GM23338 (cell line): ENCODE measurements at regions not wholly inside any gene's neighbourhood (a gene's known extent, or its start where the extent isn't known, plus 50 kb on each side); places are given as distances from the start of the nearest gene placed in this dataset.
A peak's percentile ranks its signal among the peaks of the same experiment; 100 is the strongest.

ENCODE experiments used
- ATAC-seq: fragments of 200-7000 bp; cut with Tn5 transposase; 3 replicates; pipeline ENCODE4 v1.9.1; 2020
- DNase-seq: peaks from one replicate; pipeline ENCODE4 v3.0.0-alpha.2; 2015; ENCODE audit warnings: low spot score
- H2AFZ ChIP-seq: fragments of 200-600 bp; sonication (generic); 2 replicates; pipeline ENCODE4 v1.8.0; 2016; ENCODE audit warnings: antibody characterized with exemption, mild to moderate bottlenecking, moderate library complexity
- H3F3A ChIP-seq: fragments of 200-600 bp; sonication (generic); replicated peaks from 2 replicates; pipeline ENCODE4 v1.8.0; 2017; ENCODE audit warnings: antibody characterized with exemption, mixed run types, low read depth
- H3K27ac ChIP-seq: fragments of 200-600 bp; sonication (generic); 2 replicates; pipeline ENCODE4 v1.6.1; 2016; ENCODE audit warnings: low read depth
- H3K27me3 ChIP-seq: fragments of 200-600 bp; sonication (generic); 2 replicates; pipeline ENCODE4 v1.8.0; 2016; ENCODE audit warnings: mild to moderate bottlenecking, mixed run types, moderate library complexity; ENCODE audit not compliant: insufficient read depth
- H3K36me3 ChIP-seq: fragments of 200-600 bp; sonication (generic); 2 replicates; pipeline ENCODE4 v1.8.0; 2016; ENCODE audit warnings: mild to moderate bottlenecking; ENCODE audit not compliant: insufficient read depth
- H3K4me1 ChIP-seq: fragments of 200-600 bp; sonication (generic); 2 replicates; pipeline ENCODE4 v1.8.0; 2016; ENCODE audit warnings: mild to moderate bottlenecking, moderate library complexity; ENCODE audit not compliant: insufficient read depth
- H3K4me2 ChIP-seq: fragments of 200-600 bp; sonication (generic); 2 replicates; pipeline ENCODE4 v1.7.1; 2017; ENCODE audit warnings: mixed run types
- H3K4me3 ChIP-seq: fragments of 200-600 bp; sonication (generic); 2 replicates; pipeline ENCODE4 v1.6.1; 2016; ENCODE audit warnings: mixed run types
- H3K79me2 ChIP-seq: fragments of 200-600 bp; sonication (generic); replicated peaks from 2 replicates; pipeline ENCODE4 v1.8.0; 2017; ENCODE audit warnings: mild to moderate bottlenecking; ENCODE audit not compliant: insufficient read depth
- H3K9me2 ChIP-seq: fragments of 200-600 bp; sonication (generic); 2 replicates; pipeline ENCODE4 v1.8.0; 2017; ENCODE audit not compliant: insufficient read depth
- H4K20me1 ChIP-seq: fragments of 200-600 bp; sonication (generic); replicated peaks from 2 replicates; pipeline ENCODE4 v1.8.0; 2017; ENCODE audit warnings: mild to moderate bottlenecking; ENCODE audit not compliant: insufficient read depth
- H3K27ac Mint-ChIP-seq: 2 replicates; pipeline ENCODE4 v1.8.0; 2020; ENCODE audit warnings: inconsistent platforms, mild to moderate bottlenecking, moderate library complexity, mixed read lengths
- H3K27me3 Mint-ChIP-seq: 3 replicates; pipeline ENCODE4 v1.8.0; 2022; ENCODE audit warnings: low read depth, mild to moderate bottlenecking, moderate library complexity, mixed read lengths, inconsistent platforms; ENCODE audit not compliant: insufficient read depth, poor library complexity
- H3K36me3 Mint-ChIP-seq: 3 replicates; pipeline ENCODE4 v1.8.0; 2021; ENCODE audit warnings: low read depth, mild to moderate bottlenecking, inconsistent platforms, moderate library complexity, mixed read lengths
- H3K4me1 Mint-ChIP-seq: 3 replicates; pipeline ENCODE4 v1.8.0; 2020; ENCODE audit warnings: mild to moderate bottlenecking, inconsistent platforms, mixed read lengths
- H3K4me3 Mint-ChIP-seq: 3 replicates; pipeline ENCODE4 v1.8.0; 2021; ENCODE audit warnings: moderate library complexity, mild to moderate bottlenecking, inconsistent platforms, mixed read lengths
- H3K9me3 Mint-ChIP-seq: 3 replicates; pipeline ENCODE4 v1.8.0; 2020; ENCODE audit warnings: moderate library complexity, mild to moderate bottlenecking, inconsistent platforms, mixed read lengths
- CREB1 ChIP-seq: fragments of 250-450 bp; sonication (Bioruptor Pico); IDR thresholded peaks from 2 replicates; pipeline ENCODE4 v1.5.0; 2020; ENCODE audit warnings: low read depth, mild to moderate bottlenecking, moderate library complexity
- EZH2 ChIP-seq: fragments of 200-600 bp; sonication (generic); IDR thresholded peaks from one replicate; pipeline ENCODE4 v1.8.0; 2017; ENCODE audit warnings: antibody characterized with exemption, mild to moderate bottlenecking, low read depth; ENCODE audit not compliant: unreplicated experiment
- EZH2phosphoT487 ChIP-seq: fragments of 200-600 bp; sonication (generic); IDR thresholded peaks from one replicate; pipeline ENCODE4 v1.8.1; 2018; ENCODE audit warnings: antibody characterized with exemption; ENCODE audit not compliant: unreplicated experiment
- JUNB ChIP-seq: IDR thresholded peaks from one replicate; pipeline ENCODE4 v1.6.1; 2016; ENCODE audit warnings: antibody characterized with exemption; ENCODE audit not compliant: unreplicated experiment
- NANOG ChIP-seq: IDR thresholded peaks from 2 replicates; pipeline ENCODE4 v1.6.1; 2016; ENCODE audit warnings: antibody characterized with exemption, borderline replicate concordance
- POLR2AphosphoS5 ChIP-seq: IDR thresholded peaks from 2 replicates; pipeline ENCODE4 v1.6.1; 2016; ENCODE audit warnings: antibody characterized with exemption, low read depth
- STAT1 ChIP-seq: IDR thresholded peaks from one replicate; pipeline ENCODE4 v1.6.1; 2016; ENCODE audit warnings: antibody characterized with exemption; ENCODE audit not compliant: unreplicated experiment
- ZNF114 ChIP-seq: fragments of 250-450 bp; sonication (Bioruptor Pico); IDR thresholded peaks from 2 replicates; pipeline ENCODE4 v1.5.0; 2020; ENCODE audit warnings: mild to moderate bottlenecking, moderate library complexity
- ZNF331 ChIP-seq: fragments of 250-450 bp; sonication (Bioruptor Pico); IDR thresholded peaks from 2 replicates; pipeline ENCODE4 v1.5.0; 2020; ENCODE audit warnings: low read depth, mild to moderate bottlenecking, moderate library complexity
- TF ChIP-seq, protein P1 (sequence below): IDR thresholded peaks from one replicate; pipeline ENCODE4 v1.6.1; 2018; ENCODE audit warnings: antibody characterized with exemption; ENCODE audit not compliant: unreplicated experiment
- TF ChIP-seq, protein P2 (sequence below): IDR thresholded peaks from 2 replicates; pipeline ENCODE4 v1.6.1; 2016; ENCODE audit warnings: antibody characterized with exemption
- TF ChIP-seq, protein P3 (sequence below): fragments of 250-450 bp; sonication (Bioruptor Pico); IDR thresholded peaks from 2 replicates; pipeline ENCODE4 v1.5.0; 2020; ENCODE audit warnings: mild to moderate bottlenecking, moderate library complexity
- TF ChIP-seq, protein P4 (sequence below), 2 experiments: fragments of 200-600 bp in 1 of 2; sonication (generic) in 1 of 2; conservative IDR thresholded peaks; 2 replicates each; pipeline versions ENCODE4 v1.5.1 to v1.6.1; 2016 to 2017; ENCODE audit warnings: antibody characterized with exemption in 2 of 2, low read depth in 2 of 2, mild to moderate bottlenecking in 2 of 2, moderate library complexity in 1 of 2

DNA sequence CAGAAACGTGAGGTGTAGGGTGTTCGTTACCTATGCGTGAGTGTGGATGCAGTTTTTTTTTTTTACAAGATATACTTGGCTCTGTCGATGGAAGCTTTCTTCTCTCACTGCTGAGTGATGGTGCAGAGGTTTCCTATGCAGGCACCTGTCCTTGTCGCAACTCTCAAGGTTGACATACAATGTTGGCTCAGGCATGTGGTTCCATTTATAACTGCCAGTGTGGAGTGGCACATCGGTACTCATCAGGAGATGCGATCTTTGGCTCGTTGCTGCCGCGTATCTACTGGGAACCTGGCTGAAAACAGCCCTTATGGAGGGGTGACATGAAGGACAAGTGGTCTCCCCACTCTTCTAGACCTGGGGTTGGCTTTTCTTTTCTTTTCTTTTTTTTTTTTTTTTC, 109.0 kb downstream of the ZNF664 start:
- H3K4me3 Mint-ChIP-seq = no peak overlapping the region
- DNase-seq (no peak), ATAC-seq (no peak)
- no peak overlapping the region for H3K4me3 ChIP-seq
- H3K4me2 ChIP-seq = no peak overlapping the region
- no peaks in the 10 kb centered on the region for H4K20me1 ChIP-seq
- TF ChIP-seq, protein P1, sequence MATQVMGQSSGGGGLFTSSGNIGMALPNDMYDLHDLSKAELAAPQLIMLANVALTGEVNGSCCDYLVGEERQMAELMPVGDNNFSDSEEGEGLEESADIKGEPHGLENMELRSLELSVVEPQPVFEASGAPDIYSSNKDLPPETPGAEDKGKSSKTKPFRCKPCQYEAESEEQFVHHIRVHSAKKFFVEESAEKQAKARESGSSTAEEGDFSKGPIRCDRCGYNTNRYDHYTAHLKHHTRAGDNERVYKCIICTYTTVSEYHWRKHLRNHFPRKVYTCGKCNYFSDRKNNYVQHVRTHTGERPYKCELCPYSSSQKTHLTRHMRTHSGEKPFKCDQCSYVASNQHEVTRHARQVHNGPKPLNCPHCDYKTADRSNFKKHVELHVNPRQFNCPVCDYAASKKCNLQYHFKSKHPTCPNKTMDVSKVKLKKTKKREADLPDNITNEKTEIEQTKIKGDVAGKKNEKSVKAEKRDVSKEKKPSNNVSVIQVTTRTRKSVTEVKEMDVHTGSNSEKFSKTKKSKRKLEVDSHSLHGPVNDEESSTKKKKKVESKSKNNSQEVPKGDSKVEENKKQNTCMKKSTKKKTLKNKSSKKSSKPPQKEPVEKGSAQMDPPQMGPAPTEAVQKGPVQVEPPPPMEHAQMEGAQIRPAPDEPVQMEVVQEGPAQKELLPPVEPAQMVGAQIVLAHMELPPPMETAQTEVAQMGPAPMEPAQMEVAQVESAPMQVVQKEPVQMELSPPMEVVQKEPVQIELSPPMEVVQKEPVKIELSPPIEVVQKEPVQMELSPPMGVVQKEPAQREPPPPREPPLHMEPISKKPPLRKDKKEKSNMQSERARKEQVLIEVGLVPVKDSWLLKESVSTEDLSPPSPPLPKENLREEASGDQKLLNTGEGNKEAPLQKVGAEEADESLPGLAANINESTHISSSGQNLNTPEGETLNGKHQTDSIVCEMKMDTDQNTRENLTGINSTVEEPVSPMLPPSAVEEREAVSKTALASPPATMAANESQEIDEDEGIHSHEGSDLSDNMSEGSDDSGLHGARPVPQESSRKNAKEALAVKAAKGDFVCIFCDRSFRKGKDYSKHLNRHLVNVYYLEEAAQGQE = no peak
- TF ChIP-seq STAT1 (no peak), JUNB (no peak), ZNF114 (no peak), NANOG (no peak), CREB1 (CRISPR knock-in tag) (no peak), EZH2 (no peak), EZH2phosphoT487 (no peak), ZNF331 (CRISPR knock-in tag) (no peak), POLR2AphosphoS5 (no peak)
- TF ChIP-seq, protein P2, sequence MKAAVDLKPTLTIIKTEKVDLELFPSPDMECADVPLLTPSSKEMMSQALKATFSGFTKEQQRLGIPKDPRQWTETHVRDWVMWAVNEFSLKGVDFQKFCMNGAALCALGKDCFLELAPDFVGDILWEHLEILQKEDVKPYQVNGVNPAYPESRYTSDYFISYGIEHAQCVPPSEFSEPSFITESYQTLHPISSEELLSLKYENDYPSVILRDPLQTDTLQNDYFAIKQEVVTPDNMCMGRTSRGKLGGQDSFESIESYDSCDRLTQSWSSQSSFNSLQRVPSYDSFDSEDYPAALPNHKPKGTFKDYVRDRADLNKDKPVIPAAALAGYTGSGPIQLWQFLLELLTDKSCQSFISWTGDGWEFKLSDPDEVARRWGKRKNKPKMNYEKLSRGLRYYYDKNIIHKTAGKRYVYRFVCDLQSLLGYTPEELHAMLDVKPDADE = no peak
- TF ChIP-seq, protein P3, sequence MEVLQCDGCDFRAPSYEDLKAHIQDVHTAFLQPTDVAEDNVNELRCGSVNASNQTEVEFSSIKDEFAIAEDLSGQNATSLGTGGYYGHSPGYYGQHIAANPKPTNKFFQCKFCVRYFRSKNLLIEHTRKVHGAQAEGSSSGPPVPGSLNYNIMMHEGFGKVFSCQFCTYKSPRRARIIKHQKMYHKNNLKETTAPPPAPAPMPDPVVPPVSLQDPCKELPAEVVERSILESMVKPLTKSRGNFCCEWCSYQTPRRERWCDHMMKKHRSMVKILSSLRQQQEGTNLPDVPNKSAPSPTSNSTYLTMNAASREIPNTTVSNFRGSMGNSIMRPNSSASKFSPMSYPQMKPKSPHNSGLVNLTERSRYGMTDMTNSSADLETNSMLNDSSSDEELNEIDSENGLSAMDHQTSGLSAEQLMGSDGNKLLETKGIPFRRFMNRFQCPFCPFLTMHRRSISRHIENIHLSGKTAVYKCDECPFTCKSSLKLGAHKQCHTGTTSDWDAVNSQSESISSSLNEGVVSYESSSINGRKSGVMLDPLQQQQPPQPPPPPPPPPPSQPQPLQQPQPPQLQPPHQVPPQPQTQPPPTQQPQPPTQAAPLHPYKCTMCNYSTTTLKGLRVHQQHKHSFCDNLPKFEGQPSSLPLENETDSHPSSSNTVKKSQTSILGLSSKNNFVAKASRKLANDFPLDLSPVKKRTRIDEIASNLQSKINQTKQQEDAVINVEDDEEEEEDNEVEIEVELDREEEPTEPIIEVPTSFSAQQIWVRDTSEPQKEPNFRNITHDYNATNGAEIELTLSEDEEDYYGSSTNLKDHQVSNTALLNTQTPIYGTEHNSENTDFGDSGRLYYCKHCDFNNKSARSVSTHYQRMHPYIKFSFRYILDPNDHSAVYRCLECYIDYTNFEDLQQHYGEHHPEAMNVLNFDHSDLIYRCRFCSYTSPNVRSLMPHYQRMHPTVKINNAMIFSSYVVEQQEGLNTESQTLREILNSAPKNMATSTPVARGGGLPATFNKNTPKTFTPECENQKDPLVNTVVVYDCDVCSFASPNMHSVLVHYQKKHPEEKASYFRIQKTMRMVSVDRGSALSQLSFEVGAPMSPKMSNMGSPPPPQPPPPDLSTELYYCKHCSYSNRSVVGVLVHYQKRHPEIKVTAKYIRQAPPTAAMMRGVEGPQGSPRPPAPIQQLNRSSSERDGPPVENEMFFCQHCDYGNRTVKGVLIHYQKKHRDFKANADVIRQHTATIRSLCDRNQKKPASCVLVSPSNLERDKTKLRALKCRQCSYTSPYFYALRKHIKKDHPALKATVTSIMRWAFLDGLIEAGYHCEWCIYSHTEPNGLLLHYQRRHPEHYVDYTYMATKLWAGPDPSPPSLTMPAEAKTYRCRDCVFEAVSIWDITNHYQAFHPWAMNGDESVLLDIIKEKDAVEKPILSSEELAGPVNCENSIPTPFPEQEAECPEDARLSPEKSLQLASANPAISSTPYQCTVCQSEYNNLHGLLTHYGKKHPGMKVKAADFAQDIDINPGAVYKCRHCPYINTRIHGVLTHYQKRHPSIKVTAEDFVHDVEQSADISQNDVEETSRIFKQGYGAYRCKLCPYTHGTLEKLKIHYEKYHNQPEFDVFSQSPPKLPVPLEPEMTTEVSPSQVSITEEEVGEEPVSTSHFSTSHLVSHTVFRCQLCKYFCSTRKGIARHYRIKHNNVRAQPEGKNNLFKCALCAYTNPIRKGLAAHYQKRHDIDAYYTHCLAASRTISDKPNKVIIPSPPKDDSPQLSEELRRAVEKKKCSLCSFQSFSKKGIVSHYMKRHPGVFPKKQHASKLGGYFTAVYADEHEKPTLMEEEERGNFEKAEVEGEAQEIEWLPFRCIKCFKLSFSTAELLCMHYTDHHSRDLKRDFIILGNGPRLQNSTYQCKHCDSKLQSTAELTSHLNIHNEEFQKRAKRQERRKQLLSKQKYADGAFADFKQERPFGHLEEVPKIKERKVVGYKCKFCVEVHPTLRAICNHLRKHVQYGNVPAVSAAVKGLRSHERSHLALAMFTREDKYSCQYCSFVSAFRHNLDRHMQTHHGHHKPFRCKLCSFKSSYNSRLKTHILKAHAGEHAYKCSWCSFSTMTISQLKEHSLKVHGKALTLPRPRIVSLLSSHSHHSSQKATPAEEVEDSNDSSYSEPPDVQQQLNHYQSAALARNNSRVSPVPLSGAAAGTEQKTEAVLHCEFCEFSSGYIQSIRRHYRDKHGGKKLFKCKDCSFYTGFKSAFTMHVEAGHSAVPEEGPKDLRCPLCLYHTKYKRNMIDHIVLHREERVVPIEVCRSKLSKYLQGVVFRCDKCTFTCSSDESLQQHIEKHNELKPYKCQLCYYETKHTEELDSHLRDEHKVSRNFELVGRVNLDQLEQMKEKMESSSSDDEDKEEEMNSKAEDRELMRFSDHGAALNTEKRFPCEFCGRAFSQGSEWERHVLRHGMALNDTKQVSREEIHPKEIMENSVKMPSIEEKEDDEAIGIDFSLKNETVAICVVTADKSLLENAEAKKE (CRISPR knock-in tag) = no peak
- TF ChIP-seq, protein P4, sequence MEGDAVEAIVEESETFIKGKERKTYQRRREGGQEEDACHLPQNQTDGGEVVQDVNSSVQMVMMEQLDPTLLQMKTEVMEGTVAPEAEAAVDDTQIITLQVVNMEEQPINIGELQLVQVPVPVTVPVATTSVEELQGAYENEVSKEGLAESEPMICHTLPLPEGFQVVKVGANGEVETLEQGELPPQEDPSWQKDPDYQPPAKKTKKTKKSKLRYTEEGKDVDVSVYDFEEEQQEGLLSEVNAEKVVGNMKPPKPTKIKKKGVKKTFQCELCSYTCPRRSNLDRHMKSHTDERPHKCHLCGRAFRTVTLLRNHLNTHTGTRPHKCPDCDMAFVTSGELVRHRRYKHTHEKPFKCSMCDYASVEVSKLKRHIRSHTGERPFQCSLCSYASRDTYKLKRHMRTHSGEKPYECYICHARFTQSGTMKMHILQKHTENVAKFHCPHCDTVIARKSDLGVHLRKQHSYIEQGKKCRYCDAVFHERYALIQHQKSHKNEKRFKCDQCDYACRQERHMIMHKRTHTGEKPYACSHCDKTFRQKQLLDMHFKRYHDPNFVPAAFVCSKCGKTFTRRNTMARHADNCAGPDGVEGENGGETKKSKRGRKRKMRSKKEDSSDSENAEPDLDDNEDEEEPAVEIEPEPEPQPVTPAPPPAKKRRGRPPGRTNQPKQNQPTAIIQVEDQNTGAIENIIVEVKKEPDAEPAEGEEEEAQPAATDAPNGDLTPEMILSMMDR (conservative IDR thresholded peaks at IDR 0.05; ENCODE audit: low read depth in 2 of 2) = no peak
- no peak overlapping the region for H3K27ac ChIP-seq
- H3K27me3 ChIP-seq = no peaks in the 10 kb centered on the region
- H3K9me3 Mint-ChIP-seq = peaks cover 3% of the 10 kb centered on the region; the same call in 1 of the 3 replicates
- no peaks in the 10 kb centered on the region; the same call in 1 of the 2 replicates for H3K36me3 ChIP-seq
- no peak overlapping the region for H3K27ac Mint-ChIP-seq
- H3K4me1 ChIP-seq = no peaks in the 10 kb centered on the region
- peaks cover 12% of the 10 kb centered on the region for H3K27me3 Mint-ChIP-seq
- H3K36me3 Mint-ChIP-seq = no peaks in the 10 kb centered on the region
- H3F3A ChIP-seq = 0 out of 2 replicates have a peak, but pooled peaks cover 2% of the 10 kb centered on the region
- no peaks in the 10 kb centered on the region for H3K79me2 ChIP-seq
- peaks cover 13% of the 10 kb centered on the region for H3K4me1 Mint-ChIP-seq
- no peaks in the 10 kb centered on the region for H3K9me2 ChIP-seq
- H2AFZ ChIP-seq = 0 out of 2 replicates have a peak overlapping the region, but pooled peaks have one; percentile 47
